ENCODE measurements at regions not wholly inside any gene's neighbourhood (a gene's known extent, or its start where the extent isn't known, plus 50 kb on each side); places are given as distances from the start of the nearest gene placed in this dataset.

DNA sequence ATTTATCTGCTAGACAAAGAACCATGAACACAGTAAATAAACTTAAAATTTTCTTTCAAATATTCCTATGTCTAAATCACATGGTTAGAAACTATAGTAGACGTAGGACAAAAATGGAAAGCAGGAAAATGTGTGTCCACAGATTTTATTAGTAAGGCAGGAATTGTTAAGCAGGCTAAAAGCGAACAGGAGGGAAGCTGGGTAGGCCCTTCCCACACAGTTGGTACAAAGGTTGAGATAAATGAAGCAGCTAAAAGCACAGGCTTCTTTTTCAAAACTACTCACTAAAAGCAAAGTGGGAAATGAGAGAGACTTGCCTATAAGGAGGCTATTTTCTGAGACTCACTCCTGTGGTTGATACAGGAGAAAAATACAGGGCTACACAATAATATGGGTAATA, 108.1 kb upstream of the PABPC4L start:
- DNase-seq, result no peak

DNA sequence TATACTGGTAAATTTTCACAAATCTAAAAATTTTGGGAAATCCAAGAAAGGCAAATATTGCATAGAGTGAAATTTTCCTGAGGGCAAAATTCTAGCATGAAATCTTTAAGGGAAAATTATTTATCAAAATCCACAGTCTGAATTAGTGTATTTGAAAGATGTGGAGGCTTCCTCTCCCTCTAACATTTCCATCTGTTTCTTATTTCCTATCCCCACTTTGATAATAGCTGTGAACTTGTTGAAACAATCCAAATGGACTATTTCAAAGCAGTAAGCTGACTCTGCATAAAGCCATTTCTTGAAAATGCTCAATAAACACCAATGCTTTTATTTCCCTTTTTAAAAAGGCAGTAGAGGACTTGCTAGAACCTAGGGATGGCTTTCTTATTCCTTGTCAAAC, 107.3 kb upstream of the PABPC4L start:
- DNase-seq, result no peak

DNA sequence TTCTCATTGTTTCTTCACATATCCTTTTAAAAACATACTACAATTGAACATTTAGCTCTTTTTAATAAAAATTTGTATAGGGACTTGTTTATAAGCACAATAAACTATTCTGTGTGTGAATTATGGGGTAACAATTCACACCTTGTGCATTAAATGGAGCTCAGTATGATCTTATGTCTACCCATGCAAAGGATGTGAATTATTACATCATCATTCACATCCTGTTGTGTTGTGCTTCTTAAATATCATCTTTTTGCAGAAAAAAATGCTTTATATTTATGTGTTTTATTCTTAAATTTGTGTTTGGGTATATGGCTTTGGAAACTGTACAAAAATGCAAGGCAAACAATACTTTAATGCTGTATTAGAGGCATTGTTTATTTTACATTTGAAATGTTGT, 96.7 kb upstream of the PABPC4L start:
- DNase-seq, result no peak

DNA sequence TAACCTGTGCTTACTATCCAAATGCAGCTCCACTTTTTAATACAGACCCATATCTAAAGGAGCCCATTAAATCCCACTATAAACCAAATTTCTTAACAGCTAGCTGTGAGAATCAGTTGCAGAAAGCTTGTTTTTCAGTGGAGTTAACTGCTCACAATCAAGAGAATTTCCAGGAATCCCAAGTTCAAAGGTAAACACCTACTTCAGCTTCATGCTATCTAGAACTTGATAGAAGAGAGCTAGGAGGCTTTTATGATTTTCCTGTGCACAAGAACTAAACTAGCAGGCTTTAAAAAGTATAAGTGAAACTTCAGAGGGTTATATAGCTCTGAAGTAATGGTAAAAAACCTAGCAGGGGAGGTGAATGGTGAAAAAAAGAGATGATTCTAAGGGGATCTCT, 96.2 kb upstream of the PABPC4L start:
- DNase-seq, result no peak

DNA sequence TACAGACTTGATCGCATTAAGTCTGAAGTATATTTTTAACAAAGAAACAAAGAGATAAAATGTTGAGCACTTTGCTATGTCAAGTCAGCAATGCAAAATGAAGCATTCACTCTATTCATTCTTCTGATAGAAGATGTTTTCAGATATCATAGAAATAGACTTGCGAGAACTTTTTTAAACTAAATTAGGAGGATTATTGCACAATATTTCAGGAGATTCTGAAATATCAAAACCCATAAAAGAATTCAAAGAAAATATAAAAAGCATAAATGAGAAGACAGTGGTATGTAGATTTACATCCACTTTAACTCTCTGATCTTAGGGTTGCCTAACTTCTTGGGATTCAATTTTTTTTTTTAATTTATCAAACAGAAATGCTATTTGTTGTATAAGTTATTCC, 81.1 kb upstream of the PABPC4L start:
- no peak for DNase-seq

DNA sequence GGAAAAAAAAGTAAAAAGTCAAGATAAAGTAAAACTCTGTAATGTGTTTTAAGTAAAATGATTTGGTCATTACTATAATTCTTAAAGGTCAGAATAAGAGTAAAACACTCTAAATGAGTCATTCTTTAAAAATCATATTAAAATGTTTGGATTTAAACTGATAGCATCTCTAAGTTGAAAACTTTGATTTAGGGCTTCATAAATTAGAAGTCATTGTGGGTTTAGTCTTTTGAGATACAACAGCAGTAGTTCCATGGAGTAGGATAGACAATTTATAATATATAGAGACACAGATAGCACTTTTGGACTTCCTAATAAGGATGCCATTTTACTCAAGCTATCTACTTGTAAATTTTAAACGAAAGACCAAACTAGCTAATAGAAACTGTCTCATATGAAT, 77.1 kb upstream of the PABPC4L start:
- DNase-seq, result no peak

DNA sequence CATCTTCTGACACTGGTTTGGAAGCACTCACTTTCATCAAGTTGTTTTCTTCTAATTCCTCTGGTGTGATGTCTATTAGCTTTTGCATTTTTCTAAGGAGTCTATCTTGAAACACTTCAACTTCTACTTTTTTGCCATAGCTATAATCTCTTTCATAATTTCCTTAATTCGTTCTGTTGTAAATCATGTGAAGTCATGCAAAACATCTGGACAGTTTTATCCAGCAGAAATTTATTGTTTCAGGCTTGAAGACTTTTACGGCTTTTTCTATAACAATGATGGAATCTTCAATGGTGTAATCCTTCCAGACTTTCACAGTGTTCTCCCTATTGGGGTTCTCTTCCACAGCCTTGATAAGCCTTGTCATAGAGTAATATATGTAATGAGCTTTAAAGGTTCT, 74.9 kb upstream of the PABPC4L start:
- no peak for DNase-seq

DNA sequence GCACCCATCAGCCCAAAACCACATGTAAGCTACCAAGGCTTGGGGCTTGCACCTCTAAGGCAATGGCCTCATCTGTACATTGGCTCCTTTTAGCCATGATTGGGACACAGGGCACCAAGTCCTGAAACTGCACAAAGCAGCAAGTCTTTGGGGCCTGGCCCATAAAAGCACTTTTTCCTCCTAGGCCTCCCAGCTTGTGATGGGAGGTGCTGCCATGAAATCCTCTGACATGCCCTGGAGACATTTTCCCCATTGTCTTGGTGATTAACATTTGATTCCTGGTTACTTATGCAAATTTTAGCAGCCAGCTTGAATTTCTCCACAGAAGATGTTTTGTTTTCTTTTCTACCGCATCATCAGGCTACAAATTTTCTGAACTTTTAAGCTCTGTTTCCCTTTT, 58.5 kb upstream of the PABPC4L start:
- DNase-seq, result no peak
